GM23338 (cell line): ENCODE measurements at regions not wholly inside any gene's neighbourhood (a gene's known extent, or its start where the extent isn't known, plus 50 kb on each side); places are given as distances from the start of the nearest gene placed in this dataset.

Source experiments
- ATAC-seq: fragments of 200-7000 bp; cut with Tn5 transposase; 3 replicates; pipeline ENCODE4 v1.9.1; 2020
- DNase-seq: peaks from one replicate; pipeline ENCODE4 v3.0.0-alpha.2; 2015; ENCODE audit warnings: low spot score
- H2AFZ ChIP-seq: fragments of 200-600 bp; sonication (generic); 2 replicates; pipeline ENCODE4 v1.8.0; 2016; ENCODE audit warnings: antibody characterized with exemption, mild to moderate bottlenecking, moderate library complexity
- H3F3A ChIP-seq: fragments of 200-600 bp; sonication (generic); replicated peaks from 2 replicates; pipeline ENCODE4 v1.8.0; 2017; ENCODE audit warnings: antibody characterized with exemption, mixed run types, low read depth
- H3K27ac ChIP-seq: fragments of 200-600 bp; sonication (generic); 2 replicates; pipeline ENCODE4 v1.6.1; 2016; ENCODE audit warnings: low read depth
- H3K27me3 ChIP-seq: fragments of 200-600 bp; sonication (generic); 2 replicates; pipeline ENCODE4 v1.8.0; 2016; ENCODE audit warnings: mild to moderate bottlenecking, mixed run types, moderate library complexity; ENCODE audit not compliant: insufficient read depth
- H3K36me3 ChIP-seq: fragments of 200-600 bp; sonication (generic); 2 replicates; pipeline ENCODE4 v1.8.0; 2016; ENCODE audit warnings: mild to moderate bottlenecking; ENCODE audit not compliant: insufficient read depth
- H3K4me1 ChIP-seq: fragments of 200-600 bp; sonication (generic); 2 replicates; pipeline ENCODE4 v1.8.0; 2016; ENCODE audit warnings: mild to moderate bottlenecking, moderate library complexity; ENCODE audit not compliant: insufficient read depth
- H3K4me2 ChIP-seq: fragments of 200-600 bp; sonication (generic); 2 replicates; pipeline ENCODE4 v1.7.1; 2017; ENCODE audit warnings: mixed run types
- H3K4me3 ChIP-seq: fragments of 200-600 bp; sonication (generic); 2 replicates; pipeline ENCODE4 v1.6.1; 2016; ENCODE audit warnings: mixed run types
- H3K79me2 ChIP-seq: fragments of 200-600 bp; sonication (generic); replicated peaks from 2 replicates; pipeline ENCODE4 v1.8.0; 2017; ENCODE audit warnings: mild to moderate bottlenecking; ENCODE audit not compliant: insufficient read depth
- H3K9me2 ChIP-seq: fragments of 200-600 bp; sonication (generic); 2 replicates; pipeline ENCODE4 v1.8.0; 2017; ENCODE audit not compliant: insufficient read depth
- H4K20me1 ChIP-seq: fragments of 200-600 bp; sonication (generic); replicated peaks from 2 replicates; pipeline ENCODE4 v1.8.0; 2017; ENCODE audit warnings: mild to moderate bottlenecking; ENCODE audit not compliant: insufficient read depth
- H3K27ac Mint-ChIP-seq: 2 replicates; pipeline ENCODE4 v1.8.0; 2020; ENCODE audit warnings: inconsistent platforms, mild to moderate bottlenecking, moderate library complexity, mixed read lengths
- H3K27me3 Mint-ChIP-seq: 3 replicates; pipeline ENCODE4 v1.8.0; 2022; ENCODE audit warnings: low read depth, mild to moderate bottlenecking, moderate library complexity, mixed read lengths, inconsistent platforms; ENCODE audit not compliant: insufficient read depth, poor library complexity
- H3K36me3 Mint-ChIP-seq: 3 replicates; pipeline ENCODE4 v1.8.0; 2021; ENCODE audit warnings: low read depth, mild to moderate bottlenecking, inconsistent platforms, moderate library complexity, mixed read lengths
- H3K4me1 Mint-ChIP-seq: 3 replicates; pipeline ENCODE4 v1.8.0; 2020; ENCODE audit warnings: mild to moderate bottlenecking, inconsistent platforms, mixed read lengths
- H3K4me3 Mint-ChIP-seq: 3 replicates; pipeline ENCODE4 v1.8.0; 2021; ENCODE audit warnings: moderate library complexity, mild to moderate bottlenecking, inconsistent platforms, mixed read lengths
- H3K9me3 Mint-ChIP-seq: 3 replicates; pipeline ENCODE4 v1.8.0; 2020; ENCODE audit warnings: moderate library complexity, mild to moderate bottlenecking, inconsistent platforms, mixed read lengths
- CREB1 ChIP-seq: fragments of 250-450 bp; sonication (Bioruptor Pico); IDR thresholded peaks from 2 replicates; pipeline ENCODE4 v1.5.0; 2020; ENCODE audit warnings: low read depth, mild to moderate bottlenecking, moderate library complexity
- CTCF ChIP-seq, 2 experiments: fragments of 200-600 bp in 1 of 2; sonication (generic) in 1 of 2; conservative IDR thresholded peaks; 2 replicates each; pipeline versions ENCODE4 v1.5.1 to v1.6.1; 2016 to 2017; ENCODE audit warnings: antibody characterized with exemption in 2 of 2, low read depth in 2 of 2, mild to moderate bottlenecking in 2 of 2, moderate library complexity in 1 of 2
- EZH2 ChIP-seq: fragments of 200-600 bp; sonication (generic); IDR thresholded peaks from one replicate; pipeline ENCODE4 v1.8.0; 2017; ENCODE audit warnings: antibody characterized with exemption, mild to moderate bottlenecking, low read depth; ENCODE audit not compliant: unreplicated experiment
- EZH2phosphoT487 ChIP-seq: fragments of 200-600 bp; sonication (generic); IDR thresholded peaks from one replicate; pipeline ENCODE4 v1.8.1; 2018; ENCODE audit warnings: antibody characterized with exemption; ENCODE audit not compliant: unreplicated experiment
- JUNB ChIP-seq: IDR thresholded peaks from one replicate; pipeline ENCODE4 v1.6.1; 2016; ENCODE audit warnings: antibody characterized with exemption; ENCODE audit not compliant: unreplicated experiment
- NANOG ChIP-seq: IDR thresholded peaks from 2 replicates; pipeline ENCODE4 v1.6.1; 2016; ENCODE audit warnings: antibody characterized with exemption, borderline replicate concordance
- POLR2AphosphoS5 ChIP-seq: IDR thresholded peaks from 2 replicates; pipeline ENCODE4 v1.6.1; 2016; ENCODE audit warnings: antibody characterized with exemption, low read depth
- REST ChIP-seq: IDR thresholded peaks from one replicate; pipeline ENCODE4 v1.6.1; 2018; ENCODE audit warnings: antibody characterized with exemption; ENCODE audit not compliant: unreplicated experiment
- STAT1 ChIP-seq: IDR thresholded peaks from one replicate; pipeline ENCODE4 v1.6.1; 2016; ENCODE audit warnings: antibody characterized with exemption; ENCODE audit not compliant: unreplicated experiment
- ZNF114 ChIP-seq: fragments of 250-450 bp; sonication (Bioruptor Pico); IDR thresholded peaks from 2 replicates; pipeline ENCODE4 v1.5.0; 2020; ENCODE audit warnings: mild to moderate bottlenecking, moderate library complexity
- ZNF331 ChIP-seq: fragments of 250-450 bp; sonication (Bioruptor Pico); IDR thresholded peaks from 2 replicates; pipeline ENCODE4 v1.5.0; 2020; ENCODE audit warnings: low read depth, mild to moderate bottlenecking, moderate library complexity
- TF ChIP-seq, protein P1 (sequence below): IDR thresholded peaks from 2 replicates; pipeline ENCODE4 v1.6.1; 2016; ENCODE audit warnings: antibody characterized with exemption
- TF ChIP-seq, protein P2 (sequence below): fragments of 250-450 bp; sonication (Bioruptor Pico); IDR thresholded peaks from 2 replicates; pipeline ENCODE4 v1.5.0; 2020; ENCODE audit warnings: mild to moderate bottlenecking, moderate library complexity

DNA sequence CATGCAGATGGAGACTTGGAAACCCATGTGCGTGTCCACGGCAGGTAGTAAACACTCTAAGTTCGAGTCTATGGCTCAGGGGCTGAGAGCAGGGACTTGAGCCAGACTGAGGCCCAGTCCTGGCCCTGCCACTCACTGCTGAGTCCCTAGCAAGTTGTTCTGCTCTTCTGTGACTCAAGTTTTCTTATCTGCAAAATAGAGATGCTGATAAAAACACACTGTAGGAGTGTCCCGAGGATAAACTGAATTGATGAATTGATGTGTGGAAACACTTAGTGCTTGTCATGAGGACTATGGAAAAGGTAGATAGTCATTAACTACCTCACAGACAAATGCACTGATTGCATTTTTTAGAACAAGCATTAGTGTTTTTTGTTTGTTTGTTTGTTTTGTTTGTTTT lies 73.2 kb downstream of the BOLA3 start:
- Histone ChIP-seq H3K27me3 (no peaks in the 10 kb centered on the region), H4K20me1 (peaks cover 35% of the 10 kb centered on the region), H3K36me3 (0 out of 2 replicates have a peak, but pooled peaks cover 3% of the 10 kb centered on the region), H2AFZ (no peak overlapping the region), H3K27ac (no peak overlapping the region), H3K79me2 (peaks cover 3% of the 10 kb centered on the region; the same call in 1 of the 2 replicates), H3K4me1 (no peaks in the 10 kb centered on the region), H3F3A (0 out of 2 replicates have a peak, but pooled peaks cover 4% of the 10 kb centered on the region), H3K4me2 (no peak overlapping the region), H3K4me3 (no peak overlapping the region), H3K9me2 (no peaks in the 10 kb centered on the region)
- Mint-ChIP-seq H3K9me3 (no peaks in the 10 kb centered on the region), H3K4me1 (no peaks in the 10 kb centered on the region), H3K27me3 (peaks cover 7% of the 10 kb centered on the region), H3K4me3 (no peak overlapping the region), H3K36me3 (peaks cover 17% of the 10 kb centered on the region; the same call in 2 of the 3 replicates), H3K27ac (no peak overlapping the region)
- TF ChIP-seq, protein P1, sequence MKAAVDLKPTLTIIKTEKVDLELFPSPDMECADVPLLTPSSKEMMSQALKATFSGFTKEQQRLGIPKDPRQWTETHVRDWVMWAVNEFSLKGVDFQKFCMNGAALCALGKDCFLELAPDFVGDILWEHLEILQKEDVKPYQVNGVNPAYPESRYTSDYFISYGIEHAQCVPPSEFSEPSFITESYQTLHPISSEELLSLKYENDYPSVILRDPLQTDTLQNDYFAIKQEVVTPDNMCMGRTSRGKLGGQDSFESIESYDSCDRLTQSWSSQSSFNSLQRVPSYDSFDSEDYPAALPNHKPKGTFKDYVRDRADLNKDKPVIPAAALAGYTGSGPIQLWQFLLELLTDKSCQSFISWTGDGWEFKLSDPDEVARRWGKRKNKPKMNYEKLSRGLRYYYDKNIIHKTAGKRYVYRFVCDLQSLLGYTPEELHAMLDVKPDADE = no peak
- no peak for TF ChIP-seq CTCF (conservative IDR thresholded peaks at IDR 0.05; ENCODE audit: low read depth in 2 of 2)
- no peak for TF ChIP-seq CREB1 (CRISPR knock-in tag)
- no peak for TF ChIP-seq EZH2phosphoT487
- no peak for TF ChIP-seq ZNF331 (CRISPR knock-in tag)
- TF ChIP-seq, protein P2, sequence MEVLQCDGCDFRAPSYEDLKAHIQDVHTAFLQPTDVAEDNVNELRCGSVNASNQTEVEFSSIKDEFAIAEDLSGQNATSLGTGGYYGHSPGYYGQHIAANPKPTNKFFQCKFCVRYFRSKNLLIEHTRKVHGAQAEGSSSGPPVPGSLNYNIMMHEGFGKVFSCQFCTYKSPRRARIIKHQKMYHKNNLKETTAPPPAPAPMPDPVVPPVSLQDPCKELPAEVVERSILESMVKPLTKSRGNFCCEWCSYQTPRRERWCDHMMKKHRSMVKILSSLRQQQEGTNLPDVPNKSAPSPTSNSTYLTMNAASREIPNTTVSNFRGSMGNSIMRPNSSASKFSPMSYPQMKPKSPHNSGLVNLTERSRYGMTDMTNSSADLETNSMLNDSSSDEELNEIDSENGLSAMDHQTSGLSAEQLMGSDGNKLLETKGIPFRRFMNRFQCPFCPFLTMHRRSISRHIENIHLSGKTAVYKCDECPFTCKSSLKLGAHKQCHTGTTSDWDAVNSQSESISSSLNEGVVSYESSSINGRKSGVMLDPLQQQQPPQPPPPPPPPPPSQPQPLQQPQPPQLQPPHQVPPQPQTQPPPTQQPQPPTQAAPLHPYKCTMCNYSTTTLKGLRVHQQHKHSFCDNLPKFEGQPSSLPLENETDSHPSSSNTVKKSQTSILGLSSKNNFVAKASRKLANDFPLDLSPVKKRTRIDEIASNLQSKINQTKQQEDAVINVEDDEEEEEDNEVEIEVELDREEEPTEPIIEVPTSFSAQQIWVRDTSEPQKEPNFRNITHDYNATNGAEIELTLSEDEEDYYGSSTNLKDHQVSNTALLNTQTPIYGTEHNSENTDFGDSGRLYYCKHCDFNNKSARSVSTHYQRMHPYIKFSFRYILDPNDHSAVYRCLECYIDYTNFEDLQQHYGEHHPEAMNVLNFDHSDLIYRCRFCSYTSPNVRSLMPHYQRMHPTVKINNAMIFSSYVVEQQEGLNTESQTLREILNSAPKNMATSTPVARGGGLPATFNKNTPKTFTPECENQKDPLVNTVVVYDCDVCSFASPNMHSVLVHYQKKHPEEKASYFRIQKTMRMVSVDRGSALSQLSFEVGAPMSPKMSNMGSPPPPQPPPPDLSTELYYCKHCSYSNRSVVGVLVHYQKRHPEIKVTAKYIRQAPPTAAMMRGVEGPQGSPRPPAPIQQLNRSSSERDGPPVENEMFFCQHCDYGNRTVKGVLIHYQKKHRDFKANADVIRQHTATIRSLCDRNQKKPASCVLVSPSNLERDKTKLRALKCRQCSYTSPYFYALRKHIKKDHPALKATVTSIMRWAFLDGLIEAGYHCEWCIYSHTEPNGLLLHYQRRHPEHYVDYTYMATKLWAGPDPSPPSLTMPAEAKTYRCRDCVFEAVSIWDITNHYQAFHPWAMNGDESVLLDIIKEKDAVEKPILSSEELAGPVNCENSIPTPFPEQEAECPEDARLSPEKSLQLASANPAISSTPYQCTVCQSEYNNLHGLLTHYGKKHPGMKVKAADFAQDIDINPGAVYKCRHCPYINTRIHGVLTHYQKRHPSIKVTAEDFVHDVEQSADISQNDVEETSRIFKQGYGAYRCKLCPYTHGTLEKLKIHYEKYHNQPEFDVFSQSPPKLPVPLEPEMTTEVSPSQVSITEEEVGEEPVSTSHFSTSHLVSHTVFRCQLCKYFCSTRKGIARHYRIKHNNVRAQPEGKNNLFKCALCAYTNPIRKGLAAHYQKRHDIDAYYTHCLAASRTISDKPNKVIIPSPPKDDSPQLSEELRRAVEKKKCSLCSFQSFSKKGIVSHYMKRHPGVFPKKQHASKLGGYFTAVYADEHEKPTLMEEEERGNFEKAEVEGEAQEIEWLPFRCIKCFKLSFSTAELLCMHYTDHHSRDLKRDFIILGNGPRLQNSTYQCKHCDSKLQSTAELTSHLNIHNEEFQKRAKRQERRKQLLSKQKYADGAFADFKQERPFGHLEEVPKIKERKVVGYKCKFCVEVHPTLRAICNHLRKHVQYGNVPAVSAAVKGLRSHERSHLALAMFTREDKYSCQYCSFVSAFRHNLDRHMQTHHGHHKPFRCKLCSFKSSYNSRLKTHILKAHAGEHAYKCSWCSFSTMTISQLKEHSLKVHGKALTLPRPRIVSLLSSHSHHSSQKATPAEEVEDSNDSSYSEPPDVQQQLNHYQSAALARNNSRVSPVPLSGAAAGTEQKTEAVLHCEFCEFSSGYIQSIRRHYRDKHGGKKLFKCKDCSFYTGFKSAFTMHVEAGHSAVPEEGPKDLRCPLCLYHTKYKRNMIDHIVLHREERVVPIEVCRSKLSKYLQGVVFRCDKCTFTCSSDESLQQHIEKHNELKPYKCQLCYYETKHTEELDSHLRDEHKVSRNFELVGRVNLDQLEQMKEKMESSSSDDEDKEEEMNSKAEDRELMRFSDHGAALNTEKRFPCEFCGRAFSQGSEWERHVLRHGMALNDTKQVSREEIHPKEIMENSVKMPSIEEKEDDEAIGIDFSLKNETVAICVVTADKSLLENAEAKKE (CRISPR knock-in tag) = no peak
- no peak for TF ChIP-seq JUNB
- no peak for TF ChIP-seq EZH2
- TF ChIP-seq REST = no peak
- no peak for TF ChIP-seq POLR2AphosphoS5
- TF ChIP-seq STAT1 = no peak
- no peak for TF ChIP-seq NANOG
- TF ChIP-seq ZNF114 (CRISPR knock-in tag) = no peak
- no peak for DNase-seq
- no peak for ATAC-seq
